ENCODE measurements at regions not wholly inside any gene's neighbourhood (a gene's known extent, or its start where the extent isn't known, plus 50 kb on each side); places are given as distances from the start of the nearest gene placed in this dataset.

DNA sequence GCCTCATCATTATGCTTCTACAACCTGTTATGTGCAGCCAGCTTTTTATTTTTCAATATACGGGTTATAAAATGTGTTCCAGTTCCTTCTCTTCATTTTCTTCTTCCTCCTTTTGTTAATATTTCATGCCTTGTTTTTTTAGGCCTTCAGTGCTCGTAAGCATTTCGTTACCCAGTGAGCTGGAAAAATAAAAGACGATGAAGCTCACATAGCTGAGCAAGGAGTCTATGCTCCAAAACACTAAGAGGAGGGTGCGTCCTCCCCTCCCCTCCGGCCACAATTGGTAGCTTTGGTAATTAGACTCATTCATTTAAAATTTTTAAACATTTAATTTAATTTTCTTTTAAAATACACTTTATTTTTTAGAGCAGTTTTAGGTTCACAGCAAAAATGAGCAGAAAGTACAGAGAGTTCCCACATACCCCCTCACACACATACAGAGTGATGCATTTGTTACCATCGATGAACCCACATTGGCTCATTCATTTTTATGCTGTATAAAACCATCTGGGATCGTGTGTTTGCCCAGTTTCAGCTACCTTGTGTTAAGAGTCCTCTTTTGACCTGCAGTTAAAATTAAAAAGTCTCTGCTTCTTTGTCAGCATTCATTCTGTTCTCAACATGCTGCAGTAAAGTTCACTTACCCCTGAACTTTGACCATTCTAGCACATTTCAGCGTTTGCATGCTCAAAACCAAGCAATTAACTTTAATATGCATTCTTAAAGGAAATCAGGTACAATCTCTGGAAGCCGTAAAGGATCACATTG, 223.9 kb downstream of the LACC1 start:
- TF ChIP-seq EP300 (IDR thresholded peaks at IDR 0.05) (no peak), POLR2AphosphoS5 (IDR thresholded peaks at IDR 0.05) (no peak)
- TF ChIP-seq, protein P1, sequence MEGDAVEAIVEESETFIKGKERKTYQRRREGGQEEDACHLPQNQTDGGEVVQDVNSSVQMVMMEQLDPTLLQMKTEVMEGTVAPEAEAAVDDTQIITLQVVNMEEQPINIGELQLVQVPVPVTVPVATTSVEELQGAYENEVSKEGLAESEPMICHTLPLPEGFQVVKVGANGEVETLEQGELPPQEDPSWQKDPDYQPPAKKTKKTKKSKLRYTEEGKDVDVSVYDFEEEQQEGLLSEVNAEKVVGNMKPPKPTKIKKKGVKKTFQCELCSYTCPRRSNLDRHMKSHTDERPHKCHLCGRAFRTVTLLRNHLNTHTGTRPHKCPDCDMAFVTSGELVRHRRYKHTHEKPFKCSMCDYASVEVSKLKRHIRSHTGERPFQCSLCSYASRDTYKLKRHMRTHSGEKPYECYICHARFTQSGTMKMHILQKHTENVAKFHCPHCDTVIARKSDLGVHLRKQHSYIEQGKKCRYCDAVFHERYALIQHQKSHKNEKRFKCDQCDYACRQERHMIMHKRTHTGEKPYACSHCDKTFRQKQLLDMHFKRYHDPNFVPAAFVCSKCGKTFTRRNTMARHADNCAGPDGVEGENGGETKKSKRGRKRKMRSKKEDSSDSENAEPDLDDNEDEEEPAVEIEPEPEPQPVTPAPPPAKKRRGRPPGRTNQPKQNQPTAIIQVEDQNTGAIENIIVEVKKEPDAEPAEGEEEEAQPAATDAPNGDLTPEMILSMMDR (IDR thresholded peaks at IDR 0.05), result no peak

All from sigmoid colon (tissue), 4 donors.